HG02970 (cell line): ENCODE measurements at regions not wholly inside any gene's neighbourhood (a gene's known extent, or its start where the extent isn't known, plus 50 kb on each side); places are given as distances from the start of the nearest gene placed in this dataset.
A peak's percentile ranks its signal among the peaks of the same experiment; 100 is the strongest.

Experiments used
- ATAC-seq: cut with Tn5 transposase; IDR thresholded peaks from one replicate; pipeline ENCODE4 v1.9.1; 2021; ENCODE audit warnings: mild to moderate bottlenecking, moderate library complexity, moderate number of reproducible peaks; ENCODE audit not compliant: unreplicated experiment, low FRiP score

DNA sequence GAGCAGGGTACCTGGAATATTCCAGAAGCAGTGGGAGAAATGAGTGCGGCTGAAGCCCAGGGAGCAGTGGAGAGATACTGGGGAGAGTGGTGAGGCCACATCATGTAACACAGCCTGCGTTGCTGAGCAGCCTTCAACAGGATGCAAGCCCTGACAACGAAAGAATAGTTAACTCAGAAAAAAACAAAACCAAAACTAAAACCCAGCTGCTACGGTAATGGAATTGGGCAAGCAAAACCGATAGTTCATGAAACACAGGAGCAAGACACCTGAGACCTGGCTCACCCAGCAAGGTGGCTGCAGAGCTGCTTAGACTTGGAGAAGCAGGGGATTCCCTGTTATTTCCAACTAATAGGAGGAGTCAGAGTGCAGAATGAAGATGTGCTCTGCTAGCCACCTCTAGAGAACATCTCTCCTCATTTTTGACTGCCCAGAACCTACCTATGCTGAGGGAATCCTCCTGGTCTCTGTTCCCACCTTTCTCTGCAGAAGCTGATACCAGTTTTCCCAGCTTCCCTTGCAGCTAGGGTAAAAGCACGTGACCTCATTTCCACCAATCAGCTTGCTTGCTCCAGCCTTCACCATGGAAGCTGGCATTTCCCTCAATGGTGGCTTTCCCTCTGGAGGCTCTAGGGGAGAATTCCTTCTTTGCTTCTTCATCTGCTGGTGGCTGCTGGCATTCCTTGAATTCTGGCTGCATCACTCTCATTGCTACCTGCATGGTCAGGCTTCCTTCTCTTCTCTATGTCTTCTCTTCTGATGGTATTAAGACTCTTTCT is 59.4 kb upstream of the XYLT1 start:
- ATAC-seq, result peak; percentile 90

GRCh38 chr16:17526956-17527937 is 56.5 kb upstream of the XYLT1 start:
- no peak for ATAC-seq

DNA sequence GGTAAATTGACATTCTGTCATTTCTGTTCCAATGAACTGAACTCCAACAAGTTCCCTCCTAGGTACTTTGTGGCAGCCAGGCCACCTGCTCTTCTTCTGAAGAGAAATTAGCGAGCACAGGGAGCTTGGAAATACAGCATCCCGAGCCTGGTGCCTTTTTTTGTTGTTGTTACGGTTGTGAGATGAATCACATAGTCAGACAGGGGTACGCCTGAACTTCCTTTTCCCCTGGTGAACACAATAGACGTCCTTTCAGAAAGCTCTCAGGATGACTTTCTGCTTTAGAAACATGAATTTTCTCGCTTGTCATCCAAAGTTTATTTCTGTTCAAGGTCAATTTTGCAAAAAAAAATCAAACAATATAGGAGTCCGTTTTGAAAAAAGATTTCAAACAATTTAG is 53.9 kb upstream of the XYLT1 start:
- ATAC-seq, result no peak

GRCh38 chr16:17520561-17520960 is 49.8 kb upstream of the XYLT1 start:
- no peak for ATAC-seq
